ENCODE measurements at regions not wholly inside any gene's neighbourhood (a gene's known extent, or its start where the extent isn't known, plus 50 kb on each side); places are given as distances from the start of the nearest gene placed in this dataset.
A peak's percentile ranks its signal among the peaks of the same experiment; 100 is the strongest.

DNA sequence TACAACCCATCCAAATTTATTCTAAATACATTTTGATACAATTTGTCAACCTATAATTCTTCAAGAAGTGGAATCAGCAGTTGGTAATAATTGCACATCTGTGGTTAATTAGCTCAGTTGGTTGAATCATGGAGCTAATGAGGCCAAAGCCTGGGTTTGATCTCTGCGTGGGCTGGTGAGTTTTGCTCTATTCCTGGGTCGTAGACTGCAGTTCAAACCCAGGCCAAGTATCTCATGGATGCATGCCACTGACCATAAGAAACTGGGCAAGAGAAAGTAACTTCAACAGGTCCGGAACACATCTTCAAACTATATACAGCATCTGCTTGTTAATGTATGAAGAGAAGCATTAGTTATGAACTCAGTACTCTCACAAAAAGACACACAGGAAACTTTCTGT, 779.7 kb downstream of the USP25 start:
- Histone ChIP-seq H3K9me3 (replicated peaks) (no peaks in the 10 kb centered on the region), H3K36me3 (no peaks in the 10 kb centered on the region)
- no peak for DNase-seq

DNA sequence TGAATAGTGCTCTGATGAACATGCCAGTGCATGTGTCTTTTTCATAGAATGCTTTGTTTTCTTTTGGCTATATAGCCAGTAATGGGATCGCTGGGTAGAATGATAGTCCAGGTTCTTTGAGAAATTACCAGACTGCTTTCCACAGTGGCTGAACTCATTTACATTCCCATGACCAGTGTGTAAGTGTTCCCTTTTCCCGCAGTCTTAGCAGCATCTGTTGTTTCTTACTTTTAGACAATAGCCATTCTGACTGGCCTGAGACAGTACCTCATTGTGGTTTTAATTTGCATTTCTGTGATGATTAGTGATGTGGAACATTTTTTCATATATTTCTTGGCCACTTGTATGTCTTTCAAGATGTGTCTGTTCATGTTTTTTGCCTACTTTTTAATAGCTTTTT, 784.5 kb downstream of the USP25 start:
- Histone ChIP-seq H3K27ac (no peak overlapping the region), H3K27me3 (no peaks in the 10 kb centered on the region), H3K4me3 (no peak overlapping the region), H3K36me3 (no peaks in the 10 kb centered on the region), H3K4me1 (no peaks in the 10 kb centered on the region), H3K9me3 (replicated peaks) (peaks cover 11% of the 10 kb centered on the region)
- peak in 1 of 2 experiments; percentile 20 for DNase-seq

More for the DNA sequence above, 779.7 kb downstream of the USP25 start:
- Histone ChIP-seq H3K27me3 (no peaks in the 10 kb centered on the region), H3K4me1 (no peaks in the 10 kb centered on the region), H3K4me3 (no peak overlapping the region), H3K27ac (no peak overlapping the region)

DNA sequence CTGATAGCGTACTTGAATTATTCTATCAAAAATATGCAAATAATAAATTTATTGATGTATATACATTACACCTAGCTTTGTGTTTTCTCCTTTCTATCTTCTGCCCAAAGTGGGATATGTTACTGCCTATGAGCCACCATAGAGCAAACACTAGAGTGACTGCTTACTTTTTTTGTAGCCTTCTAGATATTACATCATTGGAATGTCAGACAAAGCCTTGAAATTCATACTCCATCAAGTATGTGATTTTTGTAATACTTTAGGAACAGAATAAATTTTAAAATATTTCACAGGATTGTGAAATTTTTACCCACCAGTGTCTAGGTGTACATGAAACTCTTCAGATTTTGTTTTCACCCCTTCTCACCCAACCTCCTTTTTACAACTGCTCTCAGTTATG, 787.6 kb downstream of the USP25 start:
- no peaks in the 10 kb centered on the region for H3K27me3 ChIP-seq
- no peaks in the 10 kb centered on the region for H3K36me3 ChIP-seq
- no peaks in the 10 kb centered on the region for H3K4me1 ChIP-seq
- H3K27ac ChIP-seq = no peak overlapping the region
- DNase-seq = no peak
- H3K4me3 ChIP-seq = no peak overlapping the region
- peaks cover 11% of the 10 kb centered on the region for H3K9me3 ChIP-seq (replicated peaks)

DNA sequence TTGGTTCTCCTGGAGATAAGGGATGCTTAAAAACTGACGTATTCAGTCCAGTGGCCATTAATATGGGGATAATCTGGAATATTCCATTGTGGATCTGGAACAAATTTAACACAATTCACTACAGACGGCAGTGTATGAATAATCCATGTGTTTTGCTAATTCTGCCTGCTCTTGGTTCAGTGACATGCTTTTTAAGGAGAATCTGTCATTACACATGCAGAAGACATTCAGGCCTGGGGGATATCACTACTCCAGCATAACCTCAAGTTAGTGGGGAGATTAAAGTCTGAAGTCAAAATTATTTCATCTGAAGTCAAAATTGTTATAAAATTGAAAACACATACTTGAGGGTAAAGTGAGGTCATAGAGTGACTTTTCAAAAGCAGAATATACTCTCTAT, 789.3 kb downstream of the USP25 start:
- no peak for DNase-seq

DNA sequence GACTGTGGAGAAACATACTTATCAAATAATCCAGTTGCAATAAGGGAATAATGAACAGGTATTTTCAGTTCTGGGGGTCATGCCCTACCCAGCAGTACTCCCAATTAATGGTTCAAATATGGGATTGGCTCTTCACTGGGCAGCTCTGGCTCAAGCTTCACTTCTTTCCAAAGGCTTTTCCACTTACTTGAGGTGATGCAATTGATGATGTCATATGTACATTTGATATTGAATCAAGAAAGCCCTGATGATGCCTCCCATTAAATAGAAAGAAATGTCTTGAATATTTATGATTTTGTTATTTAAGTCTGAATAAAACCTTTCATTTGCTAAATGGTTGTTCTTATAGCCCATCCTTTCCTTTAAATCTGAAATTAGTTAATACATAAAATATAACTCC, 789.9 kb downstream of the USP25 start:
- Histone ChIP-seq H3K27me3 (no peaks in the 10 kb centered on the region), H3K27ac (no peak overlapping the region), H3K4me3 (no peak overlapping the region), H3K9me3 (replicated peaks) (peaks cover 11% of the 10 kb centered on the region), H3K4me1 (no peaks in the 10 kb centered on the region), H3K36me3 (no peaks in the 10 kb centered on the region)
- DNase-seq = no peak

More for the DNA sequence above, 789.3 kb downstream of the USP25 start:
- Histone ChIP-seq H3K4me3 (no peak overlapping the region), H3K9me3 (replicated peaks) (peaks cover 11% of the 10 kb centered on the region), H3K27me3 (no peaks in the 10 kb centered on the region), H3K4me1 (no peaks in the 10 kb centered on the region), H3K27ac (no peak overlapping the region), H3K36me3 (no peaks in the 10 kb centered on the region)

DNA sequence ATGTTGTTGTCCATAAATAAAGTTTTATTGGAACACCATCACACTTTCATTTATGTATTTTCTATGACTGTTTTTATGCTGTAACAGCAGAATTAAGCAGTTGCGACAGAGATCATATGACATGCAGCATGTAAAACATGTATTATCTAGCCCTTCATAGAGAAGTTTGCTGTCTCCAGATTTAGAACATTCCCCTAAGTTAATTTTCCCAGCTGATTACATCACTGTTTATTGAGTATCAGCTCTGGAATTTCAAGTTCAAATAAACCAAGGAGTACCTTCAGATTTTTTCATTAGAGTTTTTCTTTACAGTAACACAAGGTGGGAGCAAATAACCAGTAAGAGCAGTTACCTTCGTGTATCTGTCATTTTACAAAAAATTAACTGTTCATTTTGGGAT, 792.8 kb downstream of the USP25 start:
- Histone ChIP-seq H3K4me1 (no peaks in the 10 kb centered on the region), H3K4me3 (no peak overlapping the region), H3K27me3 (no peaks in the 10 kb centered on the region), H3K9me3 (replicated peaks) (no peaks in the 10 kb centered on the region), H3K36me3 (no peaks in the 10 kb centered on the region), H3K27ac (no peak overlapping the region)
- DNase-seq = no peak

DNA sequence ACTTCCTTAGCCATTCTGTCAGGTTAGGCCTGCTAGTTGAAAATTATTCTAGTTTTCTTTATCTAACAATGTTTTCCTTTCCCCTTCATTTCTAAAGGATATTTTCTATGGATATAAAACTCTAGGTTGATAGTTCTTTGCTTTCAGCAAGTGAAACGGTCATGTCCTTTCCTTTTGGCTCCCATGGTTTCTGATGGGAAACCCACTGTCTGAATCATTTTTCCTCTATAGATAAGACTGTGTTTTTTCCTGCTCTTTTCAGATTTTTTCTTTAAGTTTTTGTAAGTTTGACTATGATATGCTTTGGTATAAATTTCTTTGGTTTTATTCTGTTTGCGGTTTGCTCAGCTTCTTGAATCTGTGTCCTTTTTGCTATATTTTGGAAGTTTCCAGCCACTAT, 800.9 kb downstream of the USP25 start:
- Histone ChIP-seq H3K27ac (no peak overlapping the region), H3K27me3 (no peaks in the 10 kb centered on the region), H3K4me1 (peaks cover 9% of the 10 kb centered on the region; the same call in 1 of the 2 replicates), H3K4me3 (no peak overlapping the region), H3K9me3 (replicated peaks) (peaks cover 8% of the 10 kb centered on the region; the same call in 1 of the 2 replicates), H3K36me3 (no peaks in the 10 kb centered on the region; the same call in 1 of the 2 replicates)
- DNase-seq = no peak

DNA sequence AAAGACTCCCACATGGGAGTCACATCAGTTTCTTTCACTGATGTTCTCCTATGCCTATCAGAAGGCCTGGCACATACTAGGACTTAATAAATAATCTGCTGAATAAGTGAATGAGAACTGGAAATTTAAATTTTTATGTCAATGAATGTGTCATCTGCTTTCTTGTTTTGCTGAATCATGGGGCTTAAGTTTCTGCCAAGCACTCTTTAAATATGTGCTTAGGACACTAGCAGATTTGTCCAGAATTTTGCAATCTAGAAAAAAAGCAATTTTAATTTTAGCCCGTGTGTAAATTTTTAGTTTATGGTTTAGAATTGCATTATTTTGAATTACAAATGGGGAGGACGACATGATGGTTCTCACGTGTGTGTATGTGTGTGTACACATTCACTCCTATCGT, 803.1 kb downstream of the USP25 start:
- H3K27me3 ChIP-seq = no peaks in the 10 kb centered on the region
- no peaks in the 10 kb centered on the region; the same call in 1 of the 2 replicates for H3K36me3 ChIP-seq
- no peak overlapping the region for H3K4me3 ChIP-seq
- DNase-seq = no peak
- H3K4me1 ChIP-seq = peaks cover 17% of the 10 kb centered on the region
- H3K9me3 ChIP-seq (replicated peaks) = peaks cover 8% of the 10 kb centered on the region; the same call in 1 of the 2 replicates
- H3K27ac ChIP-seq = no peak overlapping the region

DNA sequence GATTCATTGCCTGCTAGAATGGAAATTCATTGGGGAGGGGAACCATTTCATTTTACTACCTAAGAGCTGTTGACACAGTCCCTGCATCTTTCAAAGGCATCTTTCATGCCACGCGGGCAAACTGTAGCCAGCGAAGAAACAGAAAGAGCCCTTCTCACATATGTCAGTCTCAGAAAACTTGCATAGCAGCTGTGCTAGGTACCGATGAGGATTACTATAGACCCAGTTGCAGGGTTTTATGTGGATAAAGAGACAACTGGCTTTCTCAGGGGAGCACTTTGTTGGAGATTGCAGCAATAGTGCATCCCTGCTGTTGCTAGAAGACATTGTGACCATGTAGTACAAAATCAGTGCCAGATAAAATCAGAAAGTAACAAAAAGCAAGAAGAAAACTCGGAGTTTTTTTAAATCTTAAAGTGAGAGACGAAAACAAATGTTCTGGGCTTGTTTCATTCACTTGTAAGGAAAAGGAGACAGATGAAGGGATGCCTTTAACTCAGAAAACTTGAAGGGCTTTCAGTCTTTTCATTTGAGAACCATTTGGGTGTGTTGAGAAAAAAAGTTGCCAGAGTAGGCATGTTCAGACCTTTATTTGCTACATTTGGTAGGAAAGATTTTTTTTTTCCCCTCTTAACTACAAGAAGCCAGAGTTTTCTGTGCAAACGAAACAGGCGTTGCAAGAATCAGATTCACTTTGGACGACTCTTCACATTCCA, 804.1 kb downstream of the USP25 start:
- Histone ChIP-seq H3K4me1 (peaks cover 17% of the 10 kb centered on the region), H3K27ac (no peak overlapping the region), H3K27me3 (no peaks in the 10 kb centered on the region), H3K36me3 (no peaks in the 10 kb centered on the region; the same call in 1 of the 2 replicates), H3K9me3 (replicated peaks) (peaks cover 8% of the 10 kb centered on the region; the same call in 1 of the 2 replicates), H3K4me3 (no peak overlapping the region)
- peak in 1 of 2 experiments; percentile 29 for DNase-seq

DNA sequence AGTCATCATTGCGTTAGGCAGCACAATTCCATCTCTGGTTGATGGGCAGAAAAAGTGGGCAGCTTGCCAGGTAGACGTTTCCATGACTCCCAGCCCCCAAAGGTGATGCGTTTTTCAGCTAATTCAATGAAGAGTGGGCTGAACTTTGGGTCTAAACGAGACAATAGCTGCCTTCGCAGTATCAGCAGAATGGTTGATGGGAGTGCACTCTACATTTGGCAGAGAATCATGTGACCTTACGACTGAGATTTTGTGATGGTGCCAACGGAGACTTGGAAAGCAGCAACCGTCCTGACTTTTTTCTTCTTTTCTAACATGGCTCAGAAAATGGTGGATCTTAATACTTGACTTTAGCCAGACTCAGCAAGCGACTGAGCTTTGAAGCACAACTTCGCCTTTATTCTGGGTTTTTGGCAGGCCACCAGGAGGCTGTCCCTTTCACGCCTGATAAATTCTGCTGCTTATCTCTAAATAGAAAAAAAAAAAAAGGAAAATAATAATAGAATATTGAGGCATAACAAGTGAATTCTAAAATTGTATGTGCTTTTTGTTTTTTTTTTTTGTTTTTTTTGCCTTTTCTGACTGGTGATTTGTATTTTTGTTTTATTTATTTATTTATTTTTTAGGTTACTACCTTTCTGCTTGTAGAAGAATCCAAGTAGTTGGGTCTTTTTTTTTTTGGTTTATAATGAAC, 804.8 kb downstream of the USP25 start:
- H3K27me3 ChIP-seq = no peaks in the 10 kb centered on the region
- DNase-seq = peak in 1 of 2 experiments; percentile 40
- H3K36me3 ChIP-seq = no peaks in the 10 kb centered on the region; the same call in 1 of the 2 replicates
- H3K27ac ChIP-seq = no peak overlapping the region
- H3K9me3 ChIP-seq (replicated peaks) = peaks cover 8% of the 10 kb centered on the region; the same call in 1 of the 2 replicates
- H3K4me1 ChIP-seq = peaks cover 17% of the 10 kb centered on the region
- H3K4me3 ChIP-seq = no peak overlapping the region

DNA sequence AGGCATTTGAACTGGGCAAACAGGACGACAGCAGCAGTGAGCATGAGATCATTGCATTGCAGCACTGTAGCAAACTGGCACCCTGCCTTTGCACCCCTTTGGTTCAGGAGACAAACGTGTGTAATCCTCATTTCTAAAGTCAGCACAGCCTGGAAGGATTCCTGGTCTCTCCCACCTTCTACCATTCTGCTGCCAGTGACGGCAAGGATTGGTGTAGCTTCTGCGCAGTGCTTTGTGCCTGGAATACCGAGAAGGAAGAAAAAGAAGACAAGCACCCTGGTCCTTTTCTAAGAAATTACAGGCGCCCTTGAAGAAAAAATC, 805.3 kb downstream of the USP25 start:
- DNase-seq = peak; percentile 45 to 58
- no peak overlapping the region for H3K27ac ChIP-seq

DNA sequence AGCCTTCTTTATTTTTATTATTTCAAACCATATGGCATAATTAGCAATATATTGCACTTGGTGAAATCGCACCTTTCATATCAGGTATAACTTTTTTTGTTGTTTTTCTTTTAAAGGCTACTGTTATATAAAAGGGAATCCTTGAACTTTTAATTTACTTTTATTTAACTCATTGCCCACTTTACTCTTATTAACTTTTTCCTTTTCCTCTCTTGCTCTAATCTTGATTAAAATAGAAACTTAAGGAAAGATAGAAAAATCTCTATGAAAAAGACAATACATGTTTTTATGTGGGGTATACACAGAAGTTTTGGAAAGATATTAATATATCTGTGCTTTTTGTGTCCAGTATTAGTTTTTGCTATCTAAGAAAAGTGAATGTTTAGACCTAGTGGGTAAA, 805.8 kb downstream of the USP25 start:
- Histone ChIP-seq H3K4me3 (no peak overlapping the region), H3K9me3 (replicated peaks) (peaks cover 4% of the 10 kb centered on the region; the same call in 1 of the 2 replicates), H3K36me3 (no peaks in the 10 kb centered on the region; the same call in 1 of the 2 replicates), H3K27ac (no peak overlapping the region), H3K27me3 (no peaks in the 10 kb centered on the region), H3K4me1 (peaks cover 17% of the 10 kb centered on the region)
- DNase-seq = no peak

More for the DNA sequence above, 805.3 kb downstream of the USP25 start:
- H3K9me3 ChIP-seq (replicated peaks) = peaks cover 8% of the 10 kb centered on the region; the same call in 1 of the 2 replicates
- peaks cover 17% of the 10 kb centered on the region for H3K4me1 ChIP-seq
- H3K36me3 ChIP-seq = no peaks in the 10 kb centered on the region; the same call in 1 of the 2 replicates
- no peak overlapping the region for H3K4me3 ChIP-seq
- no peaks in the 10 kb centered on the region for H3K27me3 ChIP-seq

DNA sequence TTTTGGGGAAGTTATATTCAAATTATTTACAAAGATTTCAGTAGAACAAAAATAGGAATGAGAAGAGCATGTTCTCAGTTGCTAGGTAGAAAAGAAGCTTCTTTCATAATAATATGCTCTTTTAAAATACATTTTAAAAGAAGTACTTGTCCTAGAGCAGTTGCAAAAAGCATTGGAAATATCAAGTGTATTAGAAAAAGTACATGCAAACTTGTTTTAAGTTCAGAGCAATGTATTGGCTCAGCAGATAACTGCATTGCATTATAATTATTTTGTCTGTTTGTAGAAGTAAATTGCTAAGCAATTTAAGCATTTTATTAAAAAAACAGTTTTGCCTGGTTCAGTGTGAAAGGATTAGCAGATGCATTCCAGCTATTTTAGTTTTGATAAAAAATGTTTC, 806.4 kb downstream of the USP25 start:
- Histone ChIP-seq H3K36me3 (no peaks in the 10 kb centered on the region; the same call in 1 of the 2 replicates), H3K27ac (peak overlapping the region; percentile 79; the same call in 1 of the 2 replicates), H3K4me1 (peaks cover 17% of the 10 kb centered on the region), H3K9me3 (replicated peaks) (no peaks in the 10 kb centered on the region; the same call in 1 of the 2 replicates), H3K27me3 (no peaks in the 10 kb centered on the region), H3K4me3 (no peak overlapping the region)
- DNase-seq = no peak

DNA sequence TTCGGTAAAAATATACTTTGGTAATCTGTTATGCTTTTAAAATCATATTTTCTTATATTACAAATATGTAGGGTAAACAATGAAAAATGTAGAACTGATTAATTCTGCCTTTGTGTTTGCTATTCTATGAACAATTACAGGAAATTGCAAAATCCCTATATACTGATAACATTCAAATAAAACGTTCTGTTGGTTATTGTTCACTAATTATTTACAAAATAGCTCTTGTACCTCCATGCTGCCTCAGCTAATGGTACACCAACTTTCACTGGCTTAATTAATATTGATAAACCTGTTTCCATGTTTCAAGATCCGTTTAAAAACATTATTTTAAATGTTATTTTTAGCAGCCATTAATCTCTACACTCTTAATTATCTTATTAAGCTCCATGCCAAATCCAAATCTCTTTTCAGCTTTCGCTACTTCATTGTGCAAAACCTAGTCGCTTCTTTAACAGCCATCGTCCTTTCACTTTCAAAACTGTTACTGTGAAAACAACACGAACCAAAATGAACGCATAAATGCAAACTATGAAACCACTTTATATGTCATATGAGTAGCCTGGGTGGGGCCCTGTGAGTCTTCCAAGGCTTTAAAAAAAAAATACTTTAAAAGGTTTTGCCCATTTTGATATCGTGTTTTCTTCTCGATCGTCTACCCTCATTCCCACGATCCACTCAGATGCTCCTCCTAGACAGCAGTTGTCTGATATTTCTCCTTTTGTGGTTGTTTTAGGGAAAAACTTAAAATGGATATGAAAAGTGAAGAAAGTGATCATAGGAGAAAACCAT, 807.1 kb downstream of the USP25 start:
- Histone ChIP-seq H3K9me3 (replicated peaks) (no peaks in the 10 kb centered on the region), H3K4me3 (peak overlapping the region; percentile 62), H3K27ac (peak overlapping the region; percentile 79), H3K36me3 (no peaks in the 10 kb centered on the region; the same call in 1 of the 2 replicates), H3K4me1 (peaks cover 17% of the 10 kb centered on the region), H3K27me3 (no peaks in the 10 kb centered on the region)
- DNase-seq = peak; percentile 18 to 62
